ENCODE measurements at regions not wholly inside any gene's neighbourhood (a gene's known extent, or its start where the extent isn't known, plus 50 kb on each side); places are given as distances from the start of the nearest gene placed in this dataset.

DNA sequence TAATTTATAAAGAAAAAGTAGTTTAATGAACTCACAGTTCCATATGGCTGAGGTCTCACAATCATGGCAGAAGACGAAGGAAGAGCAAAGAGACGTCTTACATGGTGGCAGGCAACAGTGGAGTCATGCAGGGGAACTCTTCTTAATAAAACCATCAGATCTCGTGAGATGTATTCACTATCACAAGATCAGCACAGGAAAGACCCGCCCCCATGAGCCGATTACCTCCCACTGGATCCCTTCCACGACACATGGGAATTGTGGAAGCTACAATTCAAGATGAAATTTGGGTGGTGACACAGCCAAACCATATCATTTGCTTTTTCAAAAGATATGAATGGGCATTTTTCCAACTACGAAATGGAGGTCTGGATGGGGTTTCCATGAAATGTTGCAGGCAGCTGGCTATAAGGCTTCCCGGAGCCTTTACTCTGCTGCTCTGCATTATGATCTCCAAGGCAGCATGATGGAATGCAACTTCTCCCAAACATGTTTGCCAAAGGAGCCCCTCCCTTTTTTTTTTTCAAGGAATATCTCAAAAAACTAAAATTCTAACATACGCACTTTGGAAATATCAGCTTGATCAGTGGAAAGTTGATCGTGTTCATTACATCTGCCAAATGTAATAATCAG lies 189.7 kb downstream of the MEX3B start:
- TF ChIP-seq, protein P1, sequence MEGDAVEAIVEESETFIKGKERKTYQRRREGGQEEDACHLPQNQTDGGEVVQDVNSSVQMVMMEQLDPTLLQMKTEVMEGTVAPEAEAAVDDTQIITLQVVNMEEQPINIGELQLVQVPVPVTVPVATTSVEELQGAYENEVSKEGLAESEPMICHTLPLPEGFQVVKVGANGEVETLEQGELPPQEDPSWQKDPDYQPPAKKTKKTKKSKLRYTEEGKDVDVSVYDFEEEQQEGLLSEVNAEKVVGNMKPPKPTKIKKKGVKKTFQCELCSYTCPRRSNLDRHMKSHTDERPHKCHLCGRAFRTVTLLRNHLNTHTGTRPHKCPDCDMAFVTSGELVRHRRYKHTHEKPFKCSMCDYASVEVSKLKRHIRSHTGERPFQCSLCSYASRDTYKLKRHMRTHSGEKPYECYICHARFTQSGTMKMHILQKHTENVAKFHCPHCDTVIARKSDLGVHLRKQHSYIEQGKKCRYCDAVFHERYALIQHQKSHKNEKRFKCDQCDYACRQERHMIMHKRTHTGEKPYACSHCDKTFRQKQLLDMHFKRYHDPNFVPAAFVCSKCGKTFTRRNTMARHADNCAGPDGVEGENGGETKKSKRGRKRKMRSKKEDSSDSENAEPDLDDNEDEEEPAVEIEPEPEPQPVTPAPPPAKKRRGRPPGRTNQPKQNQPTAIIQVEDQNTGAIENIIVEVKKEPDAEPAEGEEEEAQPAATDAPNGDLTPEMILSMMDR (IDR thresholded peaks at IDR 0.05), result no peak
- TF ChIP-seq ZFX (IDR thresholded peaks at IDR 0.05; ENCODE audit: borderline replicate concordance), result no peak
